Neutrophil (primary cell): ENCODE measurements at regions not wholly inside any gene's neighbourhood (a gene's known extent, or its start where the extent isn't known, plus 50 kb on each side); places are given as distances from the start of the nearest gene placed in this dataset.
"Not testable (repeated sequence)": the region's sequence is repeated elsewhere in the genome, so short reads cannot be mapped to it uniquely, and the experiment has no call there.

Experiments used
- H3K27ac ChIP-seq: fragments of 200-600 bp; sonication (generic); 2 replicates; pipeline ENCODE4 v1.5.1; 2016; ENCODE audit warnings: mild to moderate bottlenecking, moderate library complexity
- H3K27me3 ChIP-seq: fragments of 200-600 bp; sonication (generic); 2 replicates; pipeline ENCODE4 v1.6.0; 2016; ENCODE audit warnings: mild to moderate bottlenecking
- H3K36me3 ChIP-seq: fragments of 200-600 bp; sonication (generic); 2 replicates; pipeline ENCODE4 v1.5.1; 2017
- H3K4me1 ChIP-seq, 2 experiments: fragments of 200-600 bp in 1 of 2; sonication (generic) in 1 of 2; 1 replicate in 1 of 2; 2 replicates in 1 of 2; pipeline versions ENCODE4 v1.5.1 to v1.6.1; 2013 to 2016; ENCODE audit warnings: low read depth in 1 of 2, low read length in 1 of 2, mild to moderate bottlenecking in 1 of 2, moderate library complexity in 1 of 2; ENCODE audit not compliant: control insufficient read depth in 1 of 2, insufficient read depth in 1 of 2
- H3K4me3 ChIP-seq, 2 experiments: fragments of 200-600 bp in 1 of 2; sonication (generic) in 1 of 2; 1 replicate in 1 of 2; 2 replicates in 1 of 2; pipeline ENCODE4 v1.5.1; 2013 to 2016; ENCODE audit warnings: low read depth in 1 of 2, low read length in 1 of 2, mild to moderate bottlenecking in 1 of 2, moderate library complexity in 1 of 2
- H3K9me3 ChIP-seq: fragments of 200-600 bp; sonication (generic); 2 replicates; pipeline ENCODE4 v1.5.1; 2016
- CTCF ChIP-seq: fragments of 200-600 bp; sonication (generic); IDR thresholded peaks from 2 replicates; pipeline ENCODE4 v1.5.1; 2016; ENCODE audit warnings: antibody characterized with exemption

GRCh38 chr15:95192923-95193322, 961.6 kb downstream of the MCTP2 start:
- Histone ChIP-seq H3K36me3 (no peaks in the 10 kb centered on the region), H3K27ac (no peak overlapping the region), H3K9me3 (no peaks in the 10 kb centered on the region), H3K4me1 (no peaks in the 10 kb centered on the region), H3K27me3 (no peaks in the 10 kb centered on the region), H3K4me3 (no peak overlapping the region)
- no peak for TF ChIP-seq CTCF

GRCh38 chr15:95194746-95195145, 963.4 kb downstream of the MCTP2 start:
- Histone ChIP-seq H3K36me3 (no peaks in the 10 kb centered on the region), H3K4me1 (no peaks in the 10 kb centered on the region), H3K4me3 (no peak overlapping the region), H3K9me3 (no peaks in the 10 kb centered on the region), H3K27ac (no peak overlapping the region), H3K27me3 (no peaks in the 10 kb centered on the region)
- no peak for TF ChIP-seq CTCF

- Histone ChIP-seq H3K27ac (no peak overlapping the region), H3K36me3 (no peaks in the 10 kb centered on the region), H3K4me1 (no peaks in the 10 kb centered on the region), H3K9me3 (no peaks in the 10 kb centered on the region), H3K27me3 (no peaks in the 10 kb centered on the region), H3K4me3 (no peak overlapping the region)
- no peak for TF ChIP-seq CTCF
These were observed 965.0 kb downstream of the MCTP2 start for GRCh38 chr15:95196176-95196915.

DNA sequence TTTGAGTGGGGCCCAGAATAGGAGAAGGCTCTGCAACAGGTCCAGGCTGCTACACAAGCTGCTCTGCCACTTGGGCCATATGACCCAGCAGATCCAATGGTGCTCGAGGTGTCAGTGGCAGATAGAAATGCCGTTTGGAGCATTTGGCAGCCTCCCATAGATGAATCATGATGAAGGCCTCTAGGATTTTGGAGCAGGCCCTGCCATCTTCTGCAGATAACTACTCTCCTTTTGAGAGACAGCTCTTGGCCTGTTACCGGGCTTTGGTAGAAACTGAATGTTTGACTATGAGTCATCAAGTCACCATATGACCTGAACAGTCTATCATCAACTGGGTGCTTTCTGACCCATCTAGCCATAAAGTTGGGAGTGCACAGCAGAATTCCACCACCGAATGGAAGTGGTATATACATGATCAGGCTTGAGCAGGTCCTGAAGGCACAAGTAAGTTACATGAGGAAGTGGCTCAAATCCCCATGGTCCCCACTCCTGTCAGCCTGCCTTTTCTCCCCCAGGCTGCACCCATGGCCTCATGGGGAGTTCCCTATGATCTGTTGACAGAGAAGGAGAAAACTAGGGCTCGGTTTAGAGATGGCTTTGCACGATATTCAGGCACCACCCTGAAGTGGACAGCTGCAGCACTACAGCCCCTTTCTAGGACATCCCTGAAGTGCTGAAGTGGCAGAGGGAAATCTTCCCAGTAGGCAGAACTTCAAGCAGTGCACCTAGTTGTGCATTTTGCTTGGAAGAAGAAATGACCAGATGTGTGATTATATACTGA, 971.4 kb downstream of the MCTP2 start:
- Histone ChIP-seq H3K4me1 (no peaks in the 10 kb centered on the region), H3K9me3 (no peaks in the 10 kb centered on the region), H3K4me3 (no peak overlapping the region), H3K27me3 (no peaks in the 10 kb centered on the region), H3K36me3 (no peaks in the 10 kb centered on the region), H3K27ac (no peak overlapping the region)
- TF ChIP-seq CTCF: no peak

DNA sequence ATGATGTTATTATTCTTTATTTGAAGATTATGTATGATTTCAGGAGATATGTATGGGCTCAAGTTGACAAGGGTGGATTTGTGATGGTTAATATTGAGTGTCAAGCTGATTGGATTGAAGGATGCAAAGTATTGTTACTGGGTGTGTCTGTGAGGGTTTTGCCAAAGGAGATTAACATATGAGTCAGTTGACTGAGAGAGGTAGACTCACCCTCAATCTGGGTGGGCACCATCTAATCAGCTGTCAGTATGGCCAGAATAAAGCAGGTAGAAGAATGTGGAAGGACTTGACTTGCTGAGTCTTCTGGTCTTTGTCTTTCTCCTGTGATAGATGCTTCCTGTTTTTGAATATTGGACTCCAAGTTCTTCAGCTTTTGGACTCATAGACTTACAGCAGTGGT, 973.7 kb downstream of the MCTP2 start:
- Histone ChIP-seq H3K4me3 (no peak overlapping the region), H3K36me3 (no peaks in the 10 kb centered on the region), H3K27me3 (no peaks in the 10 kb centered on the region), H3K27ac (no peak overlapping the region), H3K4me1 (no peaks in the 10 kb centered on the region), H3K9me3 (no peaks in the 10 kb centered on the region)
- TF ChIP-seq CTCF: no peak

DNA sequence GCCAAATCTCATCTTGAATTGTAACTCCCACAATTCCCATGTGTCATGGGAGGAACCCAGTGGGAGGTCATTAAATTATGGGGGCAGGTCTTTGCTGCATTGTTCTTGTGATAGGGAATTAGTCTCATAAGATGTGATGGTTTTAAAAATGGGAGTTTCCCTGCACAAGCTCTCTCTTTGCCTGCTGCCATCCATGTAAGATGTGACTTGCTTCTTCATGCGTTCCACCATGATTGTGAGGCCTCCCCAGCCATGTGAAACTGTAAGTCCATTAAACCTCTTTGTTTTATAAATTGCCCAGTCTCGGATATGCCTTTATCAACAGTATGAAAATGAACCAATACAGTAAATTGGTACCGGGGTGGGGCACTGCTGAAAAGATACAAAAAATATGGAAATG, 974.5 kb downstream of the MCTP2 start:
- H3K9me3 ChIP-seq, H3K36me3 ChIP-seq, H3K27me3 ChIP-seq, H3K27ac ChIP-seq, H3K4me3 ChIP-seq, H3K4me1 ChIP-seq: not testable (repeated sequence)
